SK-N-MC (cell line): ENCODE measurements at regions not wholly inside any gene's neighbourhood (a gene's known extent, or its start where the extent isn't known, plus 50 kb on each side); places are given as distances from the start of the nearest gene placed in this dataset.
"Not testable (repeated sequence)": the region's sequence is repeated elsewhere in the genome, so short reads cannot be mapped to it uniquely, and the experiment has no call there.

ENCODE experiments used
- EZH2 ChIP-seq: fragments of 200-600 bp; sonication (generic); IDR thresholded peaks from one replicate; pipeline ENCODE4 v1.6.1; 2017; ENCODE audit warnings: antibody characterized with exemption
- POLR2AphosphoS5 ChIP-seq: IDR thresholded peaks from 2 replicates; pipeline ENCODE4 v1.6.1; 2012; ENCODE audit warnings: mild to moderate bottlenecking, low read depth, low read length, borderline replicate concordance

- not testable (repeated sequence) for TF ChIP-seq EZH2, POLR2AphosphoS5
Measured at GRCh38 chr13:72610251-72610891, 117.1 kb downstream of the MZT1 start.
